ENCODE measurements at regions not wholly inside any gene's neighbourhood (a gene's known extent, or its start where the extent isn't known, plus 50 kb on each side); places are given as distances from the start of the nearest gene placed in this dataset.
"Not testable (repeated sequence)": the region's sequence is repeated elsewhere in the genome, so short reads cannot be mapped to it uniquely, and the experiment has no call there.

GRCh38 chr15:22224241-22224671, 143.9 kb downstream of the OR4M2 start:
- no peaks in the 10 kb centered on the region for H3K9me3 ChIP-seq
- no peaks in the 10 kb centered on the region for H3K36me3 ChIP-seq
- no peaks in the 10 kb centered on the region for H3K27me3 ChIP-seq
- no peak overlapping the region for H3K4me3 ChIP-seq
- TF ChIP-seq CTCF (IDR thresholded peaks at IDR 0.05): no peak
- no peaks in the 10 kb centered on the region for H3K4me1 ChIP-seq
- no peak overlapping the region for H3K27ac ChIP-seq
- DNase-seq (ENCODE audit: low spot score): no peak

GRCh38 chr15:22224961-22225360, 144.6 kb downstream of the OR4M2 start:
- not testable (repeated sequence) for H3K36me3 ChIP-seq; DNase-seq (ENCODE audit: low spot score); H3K4me3 ChIP-seq; H3K9me3 ChIP-seq; H3K27ac ChIP-seq; H3K27me3 ChIP-seq; H3K4me1 ChIP-seq

- no peak for TF ChIP-seq CTCF (IDR thresholded peaks at IDR 0.05)
- DNase-seq (ENCODE audit: low spot score): no peak
These were observed 145.9 kb downstream of the OR4M2 start for GRCh38 chr15:22226034-22226790.

GRCh38 chr15:22227411-22228100, 147.2 kb downstream of the OR4M2 start:
- Histone ChIP-seq H3K27me3 (no peaks in the 10 kb centered on the region), H3K4me3 (no peak overlapping the region), H3K36me3 (no peaks in the 10 kb centered on the region), H3K27ac (no peak overlapping the region), H3K4me1 (peaks cover 0 to 5% of the 10 kb centered on the region in 2 donors), H3K9me3 (no peaks in the 10 kb centered on the region)
- no peak for TF ChIP-seq CTCF (IDR thresholded peaks at IDR 0.05)
- DNase-seq (ENCODE audit: low spot score): no peak

More at GRCh38 chr15:22226034-22226790, 145.9 kb downstream of the OR4M2 start:
- H3K27ac ChIP-seq: no peak overlapping the region
- no peaks in the 10 kb centered on the region for H3K9me3 ChIP-seq
- H3K4me3 ChIP-seq: no peak overlapping the region
- H3K27me3 ChIP-seq: no peaks in the 10 kb centered on the region
- H3K36me3 ChIP-seq: no peaks in the 10 kb centered on the region
- H3K4me1 ChIP-seq: no peaks in the 10 kb centered on the region

- no peaks in the 10 kb centered on the region for H3K27me3 ChIP-seq
- H3K9me3 ChIP-seq: no peaks in the 10 kb centered on the region
- H3K36me3 ChIP-seq: no peaks in the 10 kb centered on the region
- H3K27ac ChIP-seq: no peak overlapping the region
- TF ChIP-seq CTCF (IDR thresholded peaks at IDR 0.05): no peak
- peaks cover 0 to 5% of the 10 kb centered on the region in 2 donors for H3K4me1 ChIP-seq
- no peak for DNase-seq (ENCODE audit: low spot score)
- no peak overlapping the region for H3K4me3 ChIP-seq
These were observed 147.9 kb downstream of the OR4M2 start for GRCh38 chr15:22228101-22228762.
